8988T (cell line): ENCODE measurements at regions not wholly inside any gene's neighbourhood (a gene's known extent, or its start where the extent isn't known, plus 50 kb on each side); places are given as distances from the start of the nearest gene placed in this dataset.
"Not testable (repeated sequence)": the region's sequence is repeated elsewhere in the genome, so short reads cannot be mapped to it uniquely, and the experiment has no call there.

Source experiments
- DNase-seq: peaks from one replicate; pipeline ENCODE4 v3.0.0; 2011

- no peak for DNase-seq
Observed at GRCh38 chr5:28975508-28975907, 1937.1 kb upstream of the CDH9 start.

DNA sequence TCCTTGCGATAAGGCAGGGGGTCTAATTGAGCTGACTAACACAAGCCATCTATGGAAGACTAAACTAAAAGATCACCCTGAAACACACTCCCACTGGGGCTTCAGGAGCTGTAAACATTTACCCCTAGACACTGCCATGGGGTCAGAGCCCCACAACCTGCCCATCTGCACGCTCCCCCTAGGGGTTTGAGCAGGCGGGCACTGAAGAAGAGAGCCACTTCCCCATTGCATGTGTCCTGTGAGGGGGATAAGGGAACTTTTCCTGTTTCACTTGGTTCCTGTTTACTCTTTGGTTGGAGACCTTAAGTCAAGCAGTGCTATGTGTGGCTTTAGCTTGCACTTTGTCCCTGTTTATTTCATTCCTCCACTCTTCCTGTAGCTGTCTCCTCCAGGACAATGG lies 1929.5 kb upstream of the CDH9 start:
- DNase-seq: no peak

GRCh38 chr5:28961816-28962215 lies 1923.4 kb upstream of the CDH9 start:
- DNase-seq: no peak

DNA sequence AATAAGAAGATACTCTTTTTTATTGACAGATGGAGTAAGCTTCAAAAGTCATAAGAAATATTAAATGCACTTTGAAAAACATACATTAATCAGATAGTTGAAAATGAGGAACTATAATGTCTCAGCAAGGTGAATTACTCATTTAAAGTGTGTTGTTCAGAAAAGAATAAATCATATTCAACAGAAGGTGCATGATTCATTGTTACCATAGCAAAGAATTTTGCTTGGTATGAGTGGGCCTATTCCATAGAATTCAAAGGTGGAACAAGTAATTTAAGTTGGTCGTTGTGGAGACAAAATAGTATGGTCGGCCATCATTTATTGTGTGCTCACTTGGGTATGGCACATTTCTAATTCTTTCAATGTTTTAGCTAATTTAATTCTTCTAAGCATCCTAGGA lies 1920.2 kb upstream of the CDH9 start:
- DNase-seq: no peak

DNA sequence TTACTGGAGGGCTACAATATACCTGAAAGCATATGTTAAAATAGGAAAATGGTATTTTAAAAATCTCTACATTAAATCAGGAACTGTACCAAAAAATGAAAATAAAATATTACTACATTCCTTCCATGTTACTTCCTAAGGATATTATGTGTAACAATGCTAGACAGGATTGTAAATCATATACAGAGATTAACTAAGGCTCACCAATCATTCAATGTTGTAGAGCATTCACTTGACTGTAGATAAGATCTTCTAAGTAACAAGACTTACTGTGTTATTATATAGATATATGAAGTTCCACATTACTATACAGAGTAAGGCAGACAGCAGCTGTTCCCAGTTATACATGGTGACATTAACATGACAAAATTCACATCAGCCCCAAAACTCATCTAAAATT lies 1919.1 kb upstream of the CDH9 start:
- DNase-seq: no peak

DNA sequence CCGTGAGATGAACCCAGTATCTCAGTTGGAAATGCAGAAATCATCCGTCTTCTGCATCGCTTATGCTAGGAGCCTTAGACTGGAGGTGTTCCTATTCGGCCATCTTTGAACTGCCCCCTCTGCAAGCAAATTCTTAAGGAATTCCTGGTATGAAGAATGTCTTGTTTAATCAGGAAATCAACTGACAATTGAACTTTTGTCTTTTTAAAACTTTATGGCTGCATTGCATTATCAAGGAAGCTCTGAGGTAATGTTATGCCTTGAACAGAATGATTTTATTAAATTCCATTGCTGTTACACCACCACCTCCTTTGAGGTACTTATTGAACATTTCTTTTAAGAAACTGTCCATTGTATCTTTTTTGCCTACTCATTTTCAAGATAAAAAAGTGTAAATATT lies 1915.7 kb upstream of the CDH9 start:
- no peak for DNase-seq

GRCh38 chr5:28947865-28948264 lies 1909.5 kb upstream of the CDH9 start:
- no peak for DNase-seq

GRCh38 chr5:28945859-28946258 lies 1907.5 kb upstream of the CDH9 start:
- DNase-seq: no peak

- DNase-seq: not testable (repeated sequence)
Observed at GRCh38 chr5:28929366-28929765, 1891.0 kb upstream of the CDH9 start.

DNA sequence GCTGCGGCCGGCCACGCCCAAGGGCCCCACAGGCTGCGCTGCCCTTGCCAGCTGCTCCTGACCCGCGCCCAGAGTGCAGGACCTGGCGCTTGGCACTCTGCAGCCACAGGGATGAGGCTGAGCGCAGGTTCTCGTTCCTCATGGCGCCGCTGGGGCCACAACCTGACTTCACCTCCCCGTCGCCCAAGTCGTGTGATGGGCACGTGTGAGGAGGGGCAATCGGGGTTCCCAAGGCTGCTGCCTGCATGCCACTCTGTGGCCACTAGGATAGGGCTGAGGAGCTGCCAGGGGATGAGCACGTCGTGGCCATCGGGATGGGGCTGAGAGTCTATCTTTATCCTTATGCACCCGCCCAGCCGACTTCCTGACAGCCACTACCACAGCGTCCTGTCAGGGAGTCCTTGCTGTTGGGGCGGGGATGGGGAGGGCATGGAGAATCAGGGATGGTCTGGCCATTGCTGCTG lies 1890.0 kb upstream of the CDH9 start:
- DNase-seq: not testable (repeated sequence)

DNA sequence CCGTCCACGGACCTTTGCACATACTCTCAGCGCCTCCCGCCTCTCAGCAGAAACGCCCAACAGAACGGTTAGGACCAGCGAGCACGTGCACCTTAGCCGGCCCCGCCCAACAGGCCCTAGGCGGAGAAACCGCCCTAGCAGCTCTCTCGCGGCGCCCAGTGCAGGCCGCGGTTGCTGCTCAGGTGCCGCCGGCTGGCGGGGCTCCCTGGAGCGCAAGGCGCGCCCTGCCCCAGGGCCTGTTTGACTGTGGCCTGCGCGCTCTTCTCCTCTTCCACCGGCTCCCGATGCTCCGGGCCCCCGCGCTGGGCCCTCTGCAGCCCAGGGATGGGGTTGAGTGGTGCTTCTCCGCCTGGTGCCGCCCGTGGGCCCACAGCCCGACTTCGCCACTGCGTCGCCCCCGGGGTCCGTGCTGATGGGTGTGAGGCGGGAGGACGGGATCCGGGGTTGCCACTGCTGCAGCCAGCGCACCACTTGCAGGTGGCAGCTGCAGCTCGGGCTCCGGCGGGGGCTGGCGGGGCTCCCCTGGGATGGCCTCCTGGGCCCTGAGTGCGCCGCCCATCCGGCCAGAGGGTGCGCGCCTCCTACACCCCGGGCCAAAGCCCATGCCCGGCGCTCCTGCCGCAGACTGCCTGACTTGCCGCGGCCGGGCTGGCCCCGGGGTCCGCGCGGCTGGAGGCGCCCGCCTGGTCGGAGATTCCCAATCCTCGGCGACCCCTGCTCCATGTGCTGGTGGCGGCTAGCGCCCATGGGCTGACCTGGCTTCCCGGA lies 1889.4 kb upstream of the CDH9 start:
- DNase-seq: no peak

DNA sequence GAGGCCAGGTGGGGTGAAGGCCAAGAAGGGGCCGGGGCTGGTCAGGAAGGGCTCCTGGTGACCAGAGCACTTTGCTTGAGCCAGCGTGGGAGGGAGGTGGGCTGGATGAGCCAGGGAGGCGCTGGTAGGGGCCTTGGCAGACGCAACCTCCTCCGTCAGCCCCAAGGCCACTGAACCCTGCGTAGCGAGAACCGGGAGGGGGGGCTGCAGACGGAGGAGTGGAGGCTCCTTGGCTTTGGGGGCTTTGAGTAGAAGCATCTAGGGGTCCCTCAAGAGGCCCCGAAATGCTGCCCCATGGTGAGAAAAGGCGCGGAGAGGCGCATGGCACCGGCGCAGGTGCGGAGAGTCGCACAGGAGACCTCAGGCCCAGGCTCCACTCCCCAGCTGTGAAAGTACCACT lies 1888.0 kb upstream of the CDH9 start:
- DNase-seq: no peak

DNA sequence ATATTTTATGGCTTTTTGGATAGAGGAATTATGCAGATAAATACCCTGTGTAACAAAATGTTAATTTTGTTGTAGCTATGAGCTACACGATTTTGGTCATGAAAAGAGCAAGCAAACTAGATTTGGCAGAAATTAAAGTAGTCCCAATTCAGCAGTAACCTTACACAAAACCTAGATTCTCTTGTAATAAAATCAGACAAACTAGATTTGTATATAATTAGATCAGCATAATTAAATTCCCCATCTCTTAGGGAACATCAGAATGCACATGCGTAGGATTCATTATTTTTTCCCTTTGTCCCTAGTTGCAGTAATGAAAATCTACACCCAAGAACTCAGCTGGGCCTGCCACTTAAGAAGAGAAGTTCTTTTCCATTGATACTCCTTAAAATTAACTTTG lies 1879.2 kb upstream of the CDH9 start:
- no peak for DNase-seq

GRCh38 chr5:28914297-28914696 lies 1875.9 kb upstream of the CDH9 start:
- no peak for DNase-seq

GRCh38 chr5:28903643-28904042 lies 1865.3 kb upstream of the CDH9 start:
- DNase-seq: no peak

GRCh38 chr5:28896949-28897348 lies 1858.6 kb upstream of the CDH9 start:
- DNase-seq: no peak

DNA sequence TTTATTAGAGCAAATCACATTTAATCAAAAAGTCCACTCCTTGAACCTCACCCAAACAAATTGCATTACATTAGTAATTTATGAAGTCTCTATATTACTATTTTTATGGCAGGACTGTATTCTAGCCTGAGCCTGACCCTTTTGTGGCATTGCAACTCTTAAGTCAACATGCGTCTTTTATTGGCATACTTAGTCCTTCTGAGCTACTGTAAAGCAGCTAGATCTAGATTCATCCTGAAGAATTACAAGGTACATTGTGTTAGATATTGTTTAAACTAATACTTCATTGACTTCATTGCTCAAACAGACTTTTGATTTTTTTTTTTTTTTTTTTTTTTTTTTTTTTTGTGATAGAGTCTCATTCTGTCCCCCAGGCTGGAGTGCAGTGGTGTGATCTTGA lies 1842.5 kb upstream of the CDH9 start:
- DNase-seq: no peak

- DNase-seq: no peak
Observed at GRCh38 chr5:28877050-28877449, 1838.7 kb upstream of the CDH9 start.

- no peak for DNase-seq
Observed at GRCh38 chr5:28864006-28864405, 1825.6 kb upstream of the CDH9 start.

- no peak for DNase-seq
Observed at GRCh38 chr5:28862860-28863196, 1824.4 kb upstream of the CDH9 start.

GRCh38 chr5:28862137-28862859 lies 1823.9 kb upstream of the CDH9 start:
- no peak for DNase-seq

DNA sequence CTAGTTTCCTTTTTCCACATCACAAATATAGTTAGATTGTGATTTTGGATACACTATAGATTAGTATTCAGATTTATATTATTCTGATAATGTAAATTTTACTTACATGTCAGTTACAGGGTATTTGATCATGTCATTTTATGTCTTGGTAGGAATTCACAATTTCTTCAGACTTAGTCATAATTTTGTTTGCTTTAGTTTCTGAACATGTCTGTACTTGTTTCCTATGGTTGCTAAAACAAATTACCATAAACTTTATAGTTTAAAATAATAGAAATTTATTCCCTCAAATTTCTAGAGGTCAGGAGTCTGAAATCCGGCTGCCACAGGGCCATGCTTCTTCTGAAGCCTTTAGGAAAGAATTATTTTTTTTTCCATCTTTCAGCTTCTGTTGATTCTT lies 1817.2 kb upstream of the CDH9 start:
- no peak for DNase-seq

DNA sequence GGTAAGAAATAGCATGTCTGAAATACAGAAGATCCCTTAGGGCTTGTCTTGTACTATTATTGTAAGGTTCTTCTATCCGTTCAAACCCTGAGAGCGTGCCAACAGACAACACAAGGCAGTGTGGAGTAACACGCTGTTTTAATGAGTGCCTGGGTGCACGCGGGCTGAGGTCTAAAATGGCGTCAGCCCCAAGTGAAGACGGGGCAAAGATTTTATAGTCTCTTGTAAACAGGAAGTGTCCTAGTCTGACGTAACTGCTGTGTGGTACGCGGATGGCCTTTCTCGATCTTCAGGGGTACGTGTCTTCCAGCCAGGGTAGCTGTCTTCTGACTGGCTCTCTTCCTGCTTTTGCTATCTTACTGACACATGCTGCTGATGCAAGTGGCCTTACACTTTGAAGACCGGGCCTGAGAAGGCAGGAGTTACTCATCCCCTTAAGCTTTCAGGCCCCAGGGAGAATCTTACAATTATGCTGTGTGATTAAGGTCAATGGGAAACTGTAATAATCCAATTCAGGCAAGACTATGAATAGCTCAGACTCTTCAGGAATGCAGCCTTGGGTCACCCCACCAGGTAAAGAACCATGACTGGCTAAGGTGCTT lies 1812.0 kb upstream of the CDH9 start:
- no peak for DNase-seq

DNA sequence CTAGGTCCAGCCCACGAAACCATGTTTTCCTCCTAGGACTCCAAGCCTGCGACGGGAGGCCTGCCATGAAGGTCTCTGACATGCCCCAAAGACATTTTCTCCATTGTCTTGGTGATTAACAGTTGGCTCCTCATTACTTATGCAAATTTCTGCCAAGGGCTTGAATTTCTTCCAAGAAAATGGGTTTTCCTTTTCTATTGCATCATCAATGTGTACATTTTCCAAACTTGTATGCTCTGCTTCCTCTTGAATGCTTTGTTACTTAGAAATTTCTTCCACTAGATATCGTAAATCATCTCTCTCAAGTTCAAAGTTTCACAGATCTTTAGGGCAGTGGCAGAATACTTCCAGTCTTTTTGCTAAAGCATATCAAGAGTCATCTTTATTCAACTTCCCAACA lies 1792.7 kb upstream of the CDH9 start:
- no peak for DNase-seq
